ENCODE measurements at regions not wholly inside any gene's neighbourhood (a gene's known extent, or its start where the extent isn't known, plus 50 kb on each side); places are given as distances from the start of the nearest gene placed in this dataset.

DNA sequence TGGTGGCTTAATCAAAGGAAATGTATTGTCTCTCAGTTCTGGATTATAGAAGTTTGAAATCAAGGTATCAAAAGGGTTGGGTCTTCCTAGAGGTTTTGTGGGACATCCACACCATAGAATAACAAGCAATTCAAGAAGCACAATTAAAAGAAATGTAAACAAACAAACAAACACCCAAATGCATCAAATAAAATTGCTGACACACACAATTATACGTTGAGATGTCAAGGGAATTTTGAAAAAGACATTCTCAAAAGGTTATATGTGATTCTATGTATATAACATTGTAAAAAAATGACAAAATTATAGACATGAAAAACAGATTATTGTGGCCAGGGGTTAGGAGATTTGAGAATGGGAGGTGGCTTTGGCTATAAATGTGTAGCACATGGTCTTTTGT lies 250.7 kb upstream of the AGA start:
- DNase-seq (ENCODE audit: low read depth in 3 of 3, low spot score in 1 of 3), result no peak

DNA sequence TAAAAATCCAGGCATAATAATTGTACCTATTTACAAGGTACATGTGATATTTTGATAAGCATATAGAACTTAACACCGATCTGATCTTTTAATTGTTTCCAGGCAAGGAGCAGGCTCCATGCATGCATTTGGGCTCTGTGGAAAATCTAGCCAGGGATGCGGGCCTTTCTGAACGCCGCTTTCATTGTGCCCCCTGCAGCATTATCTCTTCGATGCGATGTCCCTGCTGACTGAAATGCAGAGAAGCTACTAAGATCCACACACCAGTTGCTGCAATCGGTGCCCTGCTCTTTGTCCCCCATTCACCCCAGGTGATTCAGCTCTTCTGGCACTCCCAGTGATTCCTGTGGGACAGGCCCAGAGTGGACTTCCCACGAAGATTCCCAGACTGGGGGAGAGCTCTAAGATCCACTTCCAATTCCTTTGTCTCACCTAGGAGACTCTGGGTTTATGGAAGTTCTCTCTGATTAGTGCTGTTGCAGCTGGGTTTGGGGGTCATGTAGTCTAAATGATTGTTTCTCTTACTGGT lies 254.3 kb upstream of the AGA start:
- DNase-seq (ENCODE audit: low read depth in 3 of 3, low spot score in 1 of 3), result no peak

DNA sequence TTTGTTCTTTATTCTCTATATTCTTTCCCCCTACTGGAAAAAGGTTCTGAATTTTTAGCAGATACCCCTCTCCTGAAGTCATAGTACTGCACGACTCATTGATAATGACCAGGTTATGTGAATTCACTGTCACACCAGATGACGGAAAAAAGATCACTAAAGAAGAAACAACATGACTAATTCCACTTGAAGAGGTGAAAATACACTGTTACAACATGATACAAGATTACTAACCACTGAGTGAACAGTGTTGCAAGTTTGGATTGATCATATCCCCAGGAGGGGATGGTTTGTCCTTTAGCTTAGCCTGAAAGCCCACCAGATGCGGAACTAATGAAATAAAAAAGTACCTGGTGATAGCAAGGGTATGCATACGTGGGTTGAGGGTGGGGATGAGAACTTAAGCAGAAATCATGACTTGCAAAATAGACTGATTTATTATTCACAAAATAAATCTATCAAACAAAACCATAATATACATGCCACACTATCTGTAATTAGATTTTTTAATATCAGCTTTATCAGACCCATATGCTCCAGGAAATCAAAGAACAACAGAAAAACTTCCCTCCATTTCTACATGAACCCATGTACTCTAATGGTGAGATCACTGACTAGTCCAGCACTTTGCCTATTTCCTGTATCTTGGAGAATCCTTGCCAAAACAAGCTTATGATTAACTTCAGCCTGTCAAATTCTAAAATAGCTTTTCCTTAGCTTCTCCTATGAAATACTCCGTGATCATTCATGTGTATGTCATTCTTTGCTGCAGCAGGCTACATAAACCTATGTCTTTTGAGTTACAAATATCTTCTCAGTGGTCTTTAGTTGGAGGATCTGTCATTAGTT lies 257.4 kb upstream of the AGA start:
- DNase-seq (ENCODE audit: low read depth in 3 of 3, low spot score in 1 of 3), result no peak

DNA sequence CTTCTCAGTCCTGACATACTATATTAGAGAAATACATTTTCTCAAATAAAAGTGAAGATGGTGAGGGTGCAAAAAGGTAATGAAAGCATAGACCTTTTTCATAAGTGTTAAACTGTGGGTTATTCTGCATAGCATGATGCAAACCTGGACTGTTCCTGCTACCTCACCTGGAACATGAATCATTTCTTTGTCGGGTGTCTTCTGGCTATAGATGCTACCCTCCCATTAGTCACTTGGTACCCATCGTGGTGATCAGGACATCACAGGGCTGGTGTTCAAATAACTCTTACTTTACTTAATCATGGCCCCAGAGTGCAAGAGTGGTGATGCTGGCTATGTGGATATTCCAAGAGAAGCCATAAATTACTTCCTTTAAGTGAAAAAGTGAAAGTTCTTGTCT lies 264.7 kb upstream of the AGA start:
- no peak for DNase-seq (ENCODE audit: low read depth in 3 of 3, low spot score in 1 of 3)

DNA sequence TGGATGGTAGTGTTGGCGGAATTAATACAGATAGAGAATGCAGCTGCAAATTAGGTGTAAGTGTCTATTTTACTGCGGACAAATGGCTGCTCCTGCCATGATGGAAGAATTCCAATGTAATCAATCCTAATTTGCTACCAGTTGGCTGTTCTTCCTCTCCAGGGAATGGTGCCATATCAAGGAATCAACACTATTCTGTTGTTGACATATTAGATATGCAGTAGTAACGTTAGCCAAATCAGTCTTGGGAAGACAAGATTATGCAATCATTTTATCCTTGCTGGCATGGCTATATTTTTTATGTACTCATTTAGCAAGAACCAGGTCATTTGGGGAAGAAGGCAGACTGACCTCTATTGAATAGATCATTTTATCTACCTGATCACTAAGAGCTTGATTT lies 271.2 kb upstream of the AGA start:
- no peak for DNase-seq (ENCODE audit: low read depth in 3 of 3, low spot score in 1 of 3)

DNA sequence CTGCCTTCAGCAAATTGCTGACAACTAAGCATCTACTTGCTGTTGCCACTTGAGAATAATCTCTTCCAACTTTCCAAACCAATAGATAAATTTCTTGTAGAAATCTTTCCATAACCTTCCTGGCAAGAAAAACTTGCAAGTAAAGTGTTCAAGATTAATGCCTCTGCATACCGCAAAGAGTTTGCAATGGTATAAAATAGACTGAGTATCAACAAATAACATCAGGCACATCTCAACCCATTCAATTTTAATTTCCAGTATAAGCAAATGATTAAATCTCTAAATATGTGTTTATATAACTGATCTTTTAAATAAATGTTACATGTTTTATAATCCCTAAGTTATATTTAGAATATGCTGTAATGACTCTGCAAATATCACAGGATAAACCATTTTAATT lies 275.2 kb upstream of the AGA start:
- DNase-seq (ENCODE audit: low read depth in 3 of 3, low spot score in 1 of 3), result no peak

DNA sequence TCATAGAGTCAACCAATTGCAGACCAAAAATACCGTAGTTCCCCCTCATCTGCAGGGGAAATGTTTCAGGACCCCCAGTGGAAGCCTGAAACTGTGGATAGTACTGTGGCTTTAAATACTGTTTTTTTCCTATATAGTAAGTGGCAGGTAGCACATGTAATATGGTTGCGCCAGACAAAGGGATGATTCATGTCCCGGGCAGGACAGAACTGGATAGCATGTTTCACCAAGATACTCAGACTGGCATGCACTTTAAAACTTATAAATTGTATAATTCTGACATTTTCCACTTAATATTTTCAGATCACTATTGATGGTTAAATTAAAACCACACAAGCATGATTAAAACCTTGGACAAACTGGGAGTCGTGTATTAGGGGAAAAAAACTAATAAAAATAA lies 276.3 kb upstream of the AGA start:
- DNase-seq (ENCODE audit: low read depth in 3 of 3, low spot score in 1 of 3), result no peak

DNA sequence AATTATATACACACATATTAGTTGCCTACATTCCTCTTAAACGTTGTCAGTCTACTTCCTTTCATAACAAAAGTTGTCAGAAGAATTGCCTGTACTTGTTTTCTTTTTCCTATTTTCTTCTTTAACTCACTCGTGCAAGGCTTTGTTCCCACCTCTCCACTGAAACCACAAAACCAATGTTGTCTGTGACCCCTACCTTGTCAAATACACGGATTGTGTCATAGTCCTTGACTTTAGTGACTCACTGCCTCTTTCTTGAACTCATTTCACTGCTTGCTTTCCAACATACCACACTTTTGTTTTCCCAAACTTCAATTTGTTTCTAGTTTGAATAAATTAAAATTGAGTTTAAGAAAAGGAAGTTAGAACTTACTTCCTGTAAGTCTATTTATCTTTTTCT lies 283.9 kb upstream of the AGA start:
- DNase-seq (ENCODE audit: low read depth in 3 of 3, low spot score in 1 of 3), result no peak

DNA sequence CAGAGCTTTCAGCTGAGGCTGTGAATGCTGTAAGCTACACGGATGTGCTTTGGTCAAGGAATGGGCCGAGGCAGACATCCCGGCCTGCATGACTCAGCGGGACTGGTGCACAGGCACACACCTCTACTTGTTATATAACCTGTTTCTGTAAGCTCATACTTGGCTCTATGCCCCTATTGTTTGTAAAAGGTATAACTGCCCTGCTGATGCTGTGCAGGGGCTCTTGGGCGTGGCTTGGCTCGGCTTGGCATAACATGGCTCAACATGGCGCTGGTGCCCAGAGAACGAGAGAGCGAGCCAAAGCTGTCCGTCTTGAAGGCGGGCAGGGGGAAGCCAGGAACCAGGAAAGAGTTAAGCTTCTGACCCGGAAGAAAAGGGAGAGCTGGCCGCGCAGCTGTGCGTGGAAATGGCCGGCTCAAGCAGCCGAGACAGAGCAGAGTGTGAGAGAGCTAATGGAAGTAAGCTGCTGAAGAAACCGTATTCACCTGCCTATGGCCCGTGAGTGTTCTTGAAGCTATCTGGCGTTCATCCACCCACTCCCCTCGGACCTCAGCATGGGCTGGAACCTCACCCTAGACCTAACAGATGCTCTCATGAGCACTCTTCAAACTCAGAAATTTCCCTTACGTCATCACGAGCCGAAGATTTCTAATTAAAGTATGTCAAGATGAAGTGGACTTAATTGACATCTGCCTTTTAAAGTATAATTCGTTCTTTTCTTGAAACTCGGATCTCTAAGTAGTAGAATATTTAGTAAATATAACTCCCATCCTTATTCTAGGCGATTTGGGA lies 286.3 kb upstream of the AGA start:
- no peak for DNase-seq (ENCODE audit: low read depth in 3 of 3, low spot score in 1 of 3)

DNA sequence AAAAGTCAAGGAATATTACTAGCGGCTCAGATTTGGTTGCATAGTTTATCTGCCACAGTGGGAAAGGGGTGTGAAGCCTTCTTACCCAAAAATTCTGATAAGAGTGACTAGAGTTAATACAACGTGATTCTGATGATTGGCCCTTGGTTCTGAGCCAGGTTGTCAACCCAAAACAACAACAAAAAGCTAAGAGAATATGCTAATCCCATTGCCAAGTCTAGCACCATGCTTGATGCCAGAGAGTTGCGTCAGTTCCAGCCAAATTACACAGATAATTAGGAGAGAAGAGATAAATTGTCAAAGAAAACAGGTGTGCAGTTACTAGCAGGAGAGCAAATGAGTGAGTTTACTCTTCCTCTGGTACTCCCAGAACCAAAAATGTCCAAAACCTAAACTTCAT lies 287.4 kb upstream of the AGA start:
- no peak for DNase-seq (ENCODE audit: low read depth in 3 of 3, low spot score in 1 of 3)

DNA sequence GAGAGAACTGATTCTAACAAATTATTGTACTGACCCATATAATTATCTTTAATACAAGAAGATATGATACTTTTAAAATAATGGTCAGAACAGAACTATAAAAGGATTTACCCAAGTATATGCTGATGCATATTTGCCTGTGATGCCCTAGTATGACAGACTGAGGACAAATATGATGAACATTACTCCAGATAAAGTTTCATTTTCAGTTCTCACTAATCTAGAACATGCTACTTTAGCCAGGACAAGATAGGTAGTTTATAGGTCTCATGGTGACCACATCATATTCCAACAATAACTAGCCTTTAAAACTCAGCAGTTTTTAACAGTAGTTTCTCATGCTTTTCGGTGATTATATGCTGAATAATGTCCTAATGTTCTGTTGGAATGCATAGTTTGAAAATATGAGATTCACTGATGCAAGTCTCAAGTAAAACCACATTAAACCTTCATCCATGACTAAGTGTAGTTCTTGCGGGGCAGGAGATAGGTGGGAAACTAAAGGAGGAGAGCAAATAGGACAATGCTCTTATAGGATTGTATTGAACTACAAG lies 295.2 kb upstream of the AGA start:
- no peak for DNase-seq (ENCODE audit: low read depth in 3 of 3, low spot score in 1 of 3)

DNA sequence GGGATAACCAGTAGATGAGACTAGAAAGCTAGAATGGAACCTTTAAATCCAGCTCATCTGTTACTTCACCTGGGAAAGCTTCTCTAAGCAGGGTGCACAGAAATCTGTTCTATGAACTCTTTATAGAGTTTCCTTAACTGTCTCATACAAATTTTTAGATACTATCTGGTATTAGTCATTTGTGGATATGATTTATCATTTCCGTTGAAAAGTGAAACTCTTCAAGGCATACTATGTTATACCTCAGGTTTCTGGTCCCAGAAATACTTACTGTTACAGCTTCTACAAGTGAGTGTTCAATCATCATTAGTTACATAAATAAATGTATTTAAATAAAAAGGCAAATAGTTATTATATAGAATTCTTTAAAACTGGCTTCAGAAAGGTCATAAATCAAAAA lies 298.3 kb upstream of the AGA start:
- DNase-seq (ENCODE audit: low read depth in 3 of 3, low spot score in 1 of 3), result no peak

DNA sequence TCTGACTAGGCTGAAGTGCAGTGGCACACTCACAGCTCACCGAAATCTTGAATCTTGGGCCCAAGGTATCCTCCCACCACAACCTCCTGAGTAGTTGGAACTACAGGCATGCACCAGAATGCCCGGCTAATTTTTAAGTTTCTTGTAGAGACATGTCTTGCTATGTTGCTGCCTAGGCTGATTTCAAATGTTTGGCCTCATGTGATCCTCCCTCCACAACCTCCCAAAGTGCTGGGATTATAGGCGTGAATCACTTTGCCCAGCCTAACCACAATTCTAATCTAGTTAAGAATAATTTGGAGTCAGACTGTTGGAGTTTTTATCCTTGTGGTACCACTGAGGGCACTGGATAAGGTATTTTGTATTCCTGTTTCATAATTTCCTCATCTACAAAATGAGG lies 317.5 kb upstream of the AGA start:
- DNase-seq (ENCODE audit: low read depth in 3 of 3, low spot score in 1 of 3), result no peak

DNA sequence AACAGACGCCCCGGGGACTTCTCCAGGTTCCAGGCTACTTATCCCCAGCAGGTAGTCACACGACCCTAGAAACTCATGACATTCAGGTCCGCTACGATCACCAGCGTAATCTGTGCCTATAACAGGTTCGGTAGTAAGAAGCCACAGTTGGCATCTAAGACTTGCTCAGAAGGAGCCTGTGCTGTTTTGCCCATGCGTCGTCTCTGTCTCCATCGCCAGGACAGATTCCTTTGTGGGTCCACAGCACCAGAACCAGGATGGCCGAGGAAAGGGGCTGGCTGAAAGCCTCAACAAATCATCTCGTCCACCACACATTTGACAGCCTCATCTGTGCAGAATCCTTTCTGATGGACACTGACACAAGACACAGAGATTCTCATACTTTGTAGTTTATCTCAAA lies 319.5 kb upstream of the AGA start:
- DNase-seq (ENCODE audit: low read depth in 3 of 3, low spot score in 1 of 3), result no peak

DNA sequence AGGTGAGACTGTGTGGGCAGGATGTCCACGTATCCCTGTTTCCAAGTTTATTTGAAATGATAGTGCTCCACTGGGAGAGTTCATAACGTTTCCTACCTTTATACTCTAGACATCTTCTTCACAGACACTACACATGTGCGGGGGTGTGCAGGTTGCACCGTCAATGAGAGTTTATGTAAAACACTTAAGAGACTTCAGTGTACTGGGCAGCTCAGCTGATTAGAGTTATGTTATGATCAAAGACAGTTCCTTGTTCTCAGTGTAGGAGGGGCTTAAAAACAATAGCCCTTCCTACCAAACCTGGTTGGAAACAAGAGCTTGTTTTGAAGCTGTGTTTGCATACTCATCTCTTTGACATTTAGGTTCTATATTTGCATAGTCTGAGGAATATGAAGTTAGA lies 326.9 kb upstream of the AGA start:
- no peak for DNase-seq (ENCODE audit: low read depth in 3 of 3, low spot score in 1 of 3)

DNA sequence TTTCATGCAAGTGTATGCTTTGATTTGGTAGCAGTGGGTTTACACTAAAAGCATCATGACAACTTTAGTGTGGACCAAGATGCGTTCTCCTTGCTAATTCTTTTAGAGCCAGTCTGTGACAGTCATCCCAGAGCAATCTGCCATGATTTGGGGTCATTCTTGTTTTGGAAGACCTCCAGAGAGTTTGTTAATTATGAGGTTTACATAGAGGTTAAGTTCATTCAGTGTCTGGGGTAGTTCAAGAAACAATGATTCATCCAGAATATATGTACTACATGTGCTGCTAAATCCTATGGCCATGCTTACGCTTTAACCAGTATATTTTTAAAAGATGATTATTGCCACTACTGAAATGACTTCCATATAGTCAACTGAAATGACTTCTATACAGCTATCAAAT lies 328.5 kb upstream of the AGA start:
- no peak for DNase-seq (ENCODE audit: low read depth in 3 of 3, low spot score in 1 of 3)

DNA sequence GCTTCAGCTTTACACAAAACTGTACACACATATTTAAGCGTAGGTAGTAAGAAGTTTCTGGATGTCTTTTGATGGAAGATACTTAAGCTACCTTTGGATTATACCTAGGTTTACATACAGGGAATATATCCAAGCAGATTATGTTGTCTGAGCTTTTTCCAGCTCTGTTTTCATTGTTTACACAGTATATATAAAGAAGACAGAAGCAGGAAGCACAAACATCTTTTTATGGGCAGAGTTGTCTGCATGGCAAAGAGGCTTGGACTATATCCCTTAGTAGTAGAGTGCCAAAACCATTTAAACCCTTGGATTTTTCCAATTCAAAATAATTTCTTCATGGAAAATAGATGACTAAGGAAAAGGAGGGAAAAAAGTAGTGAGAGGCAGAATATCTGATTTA lies 329.4 kb upstream of the AGA start:
- no peak for DNase-seq (ENCODE audit: low read depth in 3 of 3, low spot score in 1 of 3)

DNA sequence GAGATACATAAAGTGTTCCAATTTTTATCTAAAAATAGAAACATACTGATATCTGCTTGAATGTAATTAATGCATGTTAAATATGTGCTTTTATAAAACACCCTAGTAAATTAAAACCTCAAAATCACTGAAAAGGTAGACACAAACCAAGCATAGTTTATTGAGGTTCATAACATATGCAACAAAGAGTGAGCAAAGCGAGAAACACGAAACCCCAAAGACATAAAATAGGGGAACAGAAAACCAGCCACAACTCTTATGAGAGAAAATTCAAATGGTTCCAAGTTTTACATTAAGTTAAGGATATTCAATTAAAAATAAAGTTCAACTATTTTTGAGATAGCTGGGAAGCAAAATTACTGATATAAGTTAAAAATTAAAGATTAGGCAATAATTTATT lies 336.4 kb upstream of the AGA start:
- no peak for DNase-seq (ENCODE audit: low read depth in 3 of 3, low spot score in 1 of 3)

DNA sequence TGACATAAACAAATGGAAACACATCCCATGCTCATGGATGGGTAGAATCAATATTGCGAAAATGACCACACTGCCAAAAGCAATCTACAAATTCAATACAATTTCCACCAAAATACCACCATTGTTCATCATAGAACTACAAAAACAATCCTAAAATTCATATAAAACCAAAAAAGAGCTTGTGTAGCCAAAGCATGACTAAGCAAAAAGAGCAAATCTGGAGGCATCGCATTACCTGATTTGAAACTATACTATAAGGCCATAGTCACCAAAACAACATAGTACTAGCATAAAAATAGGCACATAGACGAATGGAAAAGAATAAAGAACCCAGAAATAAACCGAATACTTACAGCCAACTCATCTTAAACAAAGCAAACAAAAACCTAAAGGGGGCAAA lies 342.8 kb upstream of the AGA start:
- no peak for DNase-seq (ENCODE audit: low read depth in 3 of 3, low spot score in 1 of 3)

DNA sequence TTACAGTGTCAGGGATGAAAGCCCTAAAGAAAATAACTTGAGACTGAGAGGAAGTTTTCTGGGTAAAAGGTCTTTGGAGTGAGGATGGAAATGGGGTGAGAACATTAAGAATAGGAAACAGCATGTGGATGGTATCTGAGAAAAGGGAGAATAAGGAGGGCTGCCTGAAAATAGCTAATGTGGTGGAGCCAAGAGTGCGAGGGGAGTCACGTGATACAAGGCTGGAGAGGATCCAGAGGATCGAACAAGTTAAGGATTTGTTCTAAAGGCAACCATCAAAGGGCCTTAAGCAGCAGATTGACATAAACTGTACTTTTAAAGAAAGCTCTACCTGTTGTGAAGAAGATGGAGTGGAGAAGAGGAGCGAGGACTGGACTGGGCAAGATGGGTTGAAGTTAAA lies 347.4 kb upstream of the AGA start:
- no peak for DNase-seq (ENCODE audit: low read depth in 3 of 3, low spot score in 1 of 3)

DNA sequence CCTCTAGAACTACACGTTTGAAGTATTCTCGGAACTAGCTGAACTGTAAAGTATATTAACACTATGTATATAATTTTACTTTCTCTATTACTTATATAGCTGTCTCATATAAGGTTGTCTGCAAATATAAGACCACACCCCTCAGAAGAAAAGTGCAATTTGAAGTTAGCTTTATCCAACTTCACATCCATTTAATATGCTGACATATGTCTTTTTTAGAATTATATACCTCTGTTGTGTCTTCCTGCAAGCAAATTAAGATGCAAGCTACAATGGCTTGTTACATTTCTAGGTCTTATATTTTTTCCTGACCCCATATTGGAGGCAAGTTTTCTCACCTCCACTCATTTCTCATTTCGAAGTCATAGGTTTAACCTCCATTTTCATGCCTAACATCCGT lies 349.0 kb upstream of the AGA start:
- no peak for DNase-seq (ENCODE audit: low read depth in 3 of 3, low spot score in 1 of 3)

DNA sequence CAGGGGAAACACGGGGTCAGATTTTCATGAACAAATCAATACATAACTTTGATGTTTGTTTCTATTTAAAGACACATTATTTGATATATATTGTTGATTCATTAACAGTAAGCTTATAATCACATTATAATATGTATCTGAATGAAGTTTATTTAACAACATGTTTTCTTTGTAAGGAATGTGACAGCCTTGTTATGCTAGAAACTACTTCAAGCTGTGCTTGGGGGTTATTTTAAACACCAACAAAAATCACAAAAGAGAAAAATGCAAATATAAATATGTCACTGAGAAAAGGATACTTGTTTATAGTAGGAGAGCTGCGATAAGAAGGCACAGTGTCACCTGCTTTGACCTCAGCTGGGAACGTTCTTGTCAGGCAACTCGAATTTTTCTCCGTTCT lies 354.6 kb upstream of the AGA start:
- DNase-seq (ENCODE audit: low read depth in 3 of 3, low spot score in 1 of 3), result no peak
